ENCODE measurements at regions not wholly inside any gene's neighbourhood (a gene's known extent, or its start where the extent isn't known, plus 50 kb on each side); places are given as distances from the start of the nearest gene placed in this dataset.

DNA sequence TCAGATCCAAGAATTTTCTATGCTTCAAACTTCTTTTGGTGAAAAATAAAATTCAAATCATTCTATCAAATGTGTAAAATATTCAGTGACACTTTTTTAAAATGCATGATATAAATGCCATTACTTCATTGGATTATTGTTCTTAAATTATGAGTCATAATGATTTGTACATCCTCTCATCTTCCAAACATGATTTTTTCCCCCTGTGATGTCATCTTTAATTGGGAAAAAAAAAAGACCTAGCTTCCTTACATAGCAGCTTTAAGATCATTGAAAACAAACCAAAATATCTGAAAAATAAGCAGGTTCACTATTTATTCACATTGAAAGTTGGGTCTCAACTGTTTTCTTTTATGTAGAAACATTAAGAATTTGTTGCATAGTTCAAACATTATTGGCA, 1549.4 kb downstream of the LRRC4C start:
- TF ChIP-seq POLR2AphosphoS5 (IDR thresholded peaks at IDR 0.05) (no peak), POLR2A (IDR thresholded peaks at IDR 0.05) (no peak)

All from upper lobe of left lung (tissue), 4 donors.